ENCODE measurements at regions not wholly inside any gene's neighbourhood (a gene's known extent, or its start where the extent isn't known, plus 50 kb on each side); places are given as distances from the start of the nearest gene placed in this dataset.

- in situ Hi-C loops (cut with HindIII; ENCODE audit: extremely low pct_ligation_motif_present, low pct_unique_long_range_greater_than_20kb) (no loop called here), intact Hi-C loops (cut with micrococcal nuclease; ENCODE audit: unreplicated experiment) (loop anchor here (10.0 kb wide), 1 partner anchor 128 kb away; the partner anchor contains the start of gene ERCC6L2)
- ATAC-seq (peak; percentile 57; the same call in 1 of the 3 replicates), DNase-seq (ENCODE audit: low spot score) (peak; percentile 71), FAIRE-seq (no peak)
- no peak overlapping the region for H3K9ac ChIP-seq (ENCODE audit: insufficient read depth, low read depth, low read length)
- H3K4me3 ChIP-seq (replicated peaks in 1 of 3; ENCODE audit: insufficient read depth in 1 of 3, low read depth in 2 of 3, low read length in 3 of 3): no peak overlapping the region
- H3K36me3 ChIP-seq (replicated peaks in 1 of 2; ENCODE audit: control insufficient read depth in 1 of 2, insufficient read depth in 2 of 2, low read length in 2 of 2): no peaks in the 10 kb centered on the region
- H2AFZ ChIP-seq (ENCODE audit: low read length): no peak overlapping the region
- H3K27me3 ChIP-seq (ENCODE audit: control insufficient read depth in 1 of 2, insufficient read depth in 2 of 2, low read length in 2 of 2): no peaks in the 10 kb centered on the region; a peak in 2 of 5 replicates
- peak overlapping the region; percentile 38; the same call in 1 of the 2 replicates for H3K4me2 ChIP-seq (ENCODE audit: low read depth, low read length)
- H4K20me1 ChIP-seq (ENCODE audit: insufficient read depth, low read length): no peaks in the 10 kb centered on the region
- ChIA-PET CTCF (ENCODE audit: low intra/inter-chr PET ratio, low total read pairs) (no interaction called here), POLR2A (interaction anchor here (1.0 kb wide), 1 partner anchor 129 kb away, joined by 6 read pairs; the partner anchor contains the start of gene ERCC6L2)
- H3K9me3 ChIP-seq (ENCODE audit: low read length): no peaks in the 10 kb centered on the region
- WGBS (ENCODE audit: low lambda C conversion rate): 14% methylated on average over 4 of the region's 4 CpGs
- no TSS peak for BruUV-seq (replicated peaks)
- no peaks in the 10 kb centered on the region for H3K79me2 ChIP-seq (ENCODE audit: insufficient read depth, low read length)
- peaks cover 41% of the 10 kb centered on the region for H3K4me1 ChIP-seq (ENCODE audit: insufficient read depth, low read length)
- H3K27ac ChIP-seq (ENCODE audit: extremely low read length, insufficient read depth, low read length): no peak overlapping the region
- peak in 1 of 2 experiments; percentile 60; a peak in 1 of 4 replicates for TF ChIP-seq EP300 (IDR thresholded peaks at IDR 0.05; ENCODE audit: low read depth in 2 of 2, low read length in 2 of 2)
- no peak for TF ChIP-seq EP300 (CRISPR knock-in tag; IDR thresholded peaks at IDR 0.05; ENCODE audit: borderline replicate concordance)
- no peak for TF ChIP-seq ZSCAN31 (CRISPR knock-in tag; IDR thresholded peaks at IDR 0.05; ENCODE audit: low read depth)
- 0 out of 2 replicates have a peak, but pooled peaks have one; percentile 20 for TF ChIP-seq GATAD2A (CRISPR knock-in tag; IDR thresholded peaks at IDR 0.05)
- TF ChIP-seq PATZ1 (CRISPR knock-in tag; IDR thresholded peaks at IDR 0.05): peak; percentile 81
- TF ChIP-seq THAP11 (CRISPR knock-in tag; IDR thresholded peaks at IDR 0.05): 0 out of 2 replicates have a peak, but pooled peaks have one; percentile 11
- no peak for TF ChIP-seq KLF11 (CRISPR knock-in tag; IDR thresholded peaks at IDR 0.05)
- TF ChIP-seq XRCC5 (optimal IDR thresholded peaks at IDR 0.05; ENCODE audit: low read length): peak; percentile 17
- TF ChIP-seq PAXIP1 (CRISPR knock-in tag; conservative IDR thresholded peaks at IDR 0.05): peak; percentile 63
- peak; percentile 29; the same call in 1 of the 2 replicates for TF ChIP-seq CREM (IDR thresholded peaks at IDR 0.05)
- TF ChIP-seq CREM (CRISPR knock-in tag; IDR thresholded peaks at IDR 0.05): no peak
- TF ChIP-seq MAZ (IDR thresholded peaks at IDR 0.05; ENCODE audit: borderline replicate concordance, low read depth, low read length): 0 out of 2 replicates have a peak, but pooled peaks have one; percentile 30
- TF ChIP-seq MAZ (CRISPR knock-in tag; IDR thresholded peaks at IDR 0.05; ENCODE audit: low read depth): no peak
- peak; percentile 54; the same call in 1 of the 2 replicates for TF ChIP-seq NCOR1 (IDR thresholded peaks at IDR 0.05; ENCODE audit: borderline replicate concordance, low read length)
These were observed 128.9 kb upstream of the ERCC6L2 start for GRCh38 chr9:95746408-95747180.

Measured in HepG2 (cell line).